GM18868 (cell line): ENCODE measurements at regions not wholly inside any gene's neighbourhood (a gene's known extent, or its start where the extent isn't known, plus 50 kb on each side); places are given as distances from the start of the nearest gene placed in this dataset.
"Not testable (repeated sequence)": the region's sequence is repeated elsewhere in the genome, so short reads cannot be mapped to it uniquely, and the experiment has no call there.

Experiments
- ATAC-seq: cut with Tn5 transposase; IDR thresholded peaks from one replicate; pipeline ENCODE4 v1.9.1; 2021; ENCODE audit warnings: mild to moderate bottlenecking, moderate library complexity; ENCODE audit not compliant: unreplicated experiment

DNA sequence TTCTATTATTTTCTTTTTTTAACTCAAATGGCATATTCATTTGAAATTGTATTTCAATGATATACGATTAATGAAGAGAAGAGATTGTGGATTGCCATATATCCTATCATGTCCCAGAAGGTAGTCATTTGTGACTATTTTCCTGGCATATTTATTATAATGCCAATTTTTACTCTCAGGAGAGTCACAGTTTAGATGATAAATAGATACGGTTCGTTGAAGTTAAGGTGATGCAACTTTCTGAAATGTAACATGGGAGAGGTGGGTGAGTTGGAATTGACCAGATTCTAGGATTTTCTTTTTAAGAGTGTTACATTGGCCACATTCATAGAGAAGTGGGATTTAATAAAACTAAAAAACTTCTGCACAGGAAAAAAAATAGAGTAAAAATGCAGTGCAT is 1138.5 kb downstream of the NCAM2 start:
- ATAC-seq, result no peak

DNA sequence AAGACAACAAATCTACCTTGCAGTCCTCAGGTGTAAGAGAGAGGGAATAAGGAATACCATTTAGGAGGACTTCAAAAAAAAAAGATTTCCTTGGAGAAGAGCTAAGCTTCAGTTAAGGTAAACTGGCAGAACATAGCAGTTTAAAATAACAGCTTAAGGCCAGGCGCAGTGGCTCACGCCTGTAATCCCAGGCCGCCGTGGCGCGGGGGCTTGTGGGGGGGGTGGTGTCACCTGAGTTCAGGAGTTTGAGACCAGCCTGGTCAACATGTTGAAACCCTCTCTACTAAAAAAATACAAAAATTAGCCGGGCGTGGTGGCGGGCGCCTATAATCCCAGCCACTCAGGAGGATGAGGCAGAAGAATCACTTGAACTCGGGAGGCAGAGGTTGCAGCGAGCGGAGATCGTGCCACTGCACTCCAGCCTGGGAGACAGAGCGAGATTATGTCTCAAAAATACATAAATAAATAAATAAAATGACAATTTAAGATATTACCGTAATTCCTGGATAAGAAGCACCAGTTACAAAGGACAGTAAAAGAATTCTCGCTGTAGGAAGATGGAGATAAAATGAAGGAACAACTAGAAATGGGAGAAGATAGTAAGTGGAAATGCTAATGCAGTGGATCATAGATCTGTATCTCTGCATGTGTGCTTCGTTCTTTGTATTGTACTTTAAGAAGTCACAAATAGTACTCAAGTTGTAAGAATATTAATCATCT is 1140.2 kb downstream of the NCAM2 start:
- no peak for ATAC-seq

GRCh38 chr21:22145545-22145944 is 1147.3 kb downstream of the NCAM2 start:
- no peak for ATAC-seq

DNA sequence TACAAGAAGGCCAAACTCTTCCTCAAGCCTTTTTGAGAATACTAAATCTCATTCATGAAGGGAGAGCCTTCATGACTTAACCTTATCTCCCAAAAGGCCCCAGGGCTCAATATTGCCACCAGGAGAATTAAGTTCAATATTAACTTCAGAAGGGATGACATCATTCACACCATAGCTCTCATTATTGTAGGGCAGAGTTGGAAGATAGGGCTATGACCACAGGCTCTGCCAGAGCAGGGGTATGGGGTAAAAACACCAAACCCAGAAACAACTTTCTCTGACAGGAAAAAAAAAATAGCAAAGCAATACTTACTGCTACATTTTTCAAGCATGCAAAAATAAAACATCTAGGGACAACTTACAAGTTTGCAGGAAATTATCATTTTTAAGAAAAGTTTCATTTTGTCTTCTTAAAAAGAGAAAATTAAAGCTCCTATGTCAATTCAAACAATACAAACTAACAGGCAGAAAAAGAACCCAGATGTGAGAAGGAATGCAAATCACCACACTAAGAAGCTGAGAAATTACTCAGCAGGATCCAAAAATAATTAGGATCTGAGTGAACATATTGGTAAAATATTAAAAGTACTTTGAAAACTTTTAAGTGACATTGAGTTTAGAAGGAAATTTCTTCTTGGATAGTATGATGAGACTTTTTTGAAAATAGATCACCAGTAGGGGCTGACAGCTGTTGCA is 1156.5 kb downstream of the NCAM2 start:
- ATAC-seq, result no peak

DNA sequence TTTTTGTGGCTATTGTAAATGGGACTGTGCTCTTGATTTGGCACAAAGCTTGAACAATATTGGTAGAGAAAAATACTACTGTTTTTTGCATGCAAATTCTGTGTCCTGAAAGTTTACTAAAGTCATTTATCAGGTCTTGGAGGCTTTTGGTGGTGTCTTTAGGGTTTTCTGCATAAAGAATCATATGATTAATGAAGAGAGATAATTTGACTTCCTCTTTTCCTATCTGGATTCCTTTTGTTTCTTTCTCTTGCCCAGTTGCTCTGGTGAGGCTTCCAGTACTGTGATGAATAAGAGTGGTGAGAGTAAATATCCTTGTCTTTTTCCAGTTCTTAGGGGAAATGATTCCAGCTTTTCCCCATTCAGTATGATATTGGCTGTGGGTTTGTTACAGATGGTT is 1166.7 kb downstream of the NCAM2 start:
- no peak for ATAC-seq

DNA sequence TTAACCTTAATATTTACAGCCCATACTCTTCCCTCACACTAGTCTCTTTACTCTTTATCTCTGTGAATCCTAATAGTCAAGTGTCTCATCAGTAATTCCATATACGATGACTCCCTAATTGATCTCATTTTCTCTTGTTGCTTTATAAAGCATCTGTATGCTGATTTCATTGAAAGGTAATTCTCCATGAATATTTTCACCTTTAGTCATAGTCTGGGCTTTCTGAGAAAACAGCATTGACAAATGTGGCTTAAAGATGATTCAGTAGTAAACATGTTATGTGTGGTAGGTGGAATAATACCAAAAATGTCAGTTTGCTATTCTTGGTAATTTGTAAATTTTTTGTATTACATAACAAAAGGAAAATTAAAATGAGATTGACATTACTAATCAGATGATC is 1176.5 kb downstream of the NCAM2 start:
- no peak for ATAC-seq

DNA sequence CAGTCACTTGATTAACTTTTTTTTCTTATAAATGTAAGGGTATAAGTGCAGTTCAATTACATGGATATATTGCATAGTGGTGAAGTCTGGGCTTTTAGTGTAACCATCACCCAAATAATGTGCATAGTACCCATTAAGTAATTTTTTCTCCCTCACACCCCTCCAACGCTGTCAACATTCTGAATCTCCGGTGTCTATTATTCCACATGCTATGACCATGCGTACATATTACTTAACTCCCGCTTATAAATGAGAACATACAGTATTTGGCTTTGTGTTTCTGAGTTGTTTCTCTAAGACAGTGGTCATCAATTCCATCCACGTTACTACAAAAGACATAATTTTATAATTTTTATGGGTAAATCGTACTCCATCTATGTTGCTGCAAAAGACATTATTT is 1191.1 kb downstream of the NCAM2 start:
- ATAC-seq, result no peak

DNA sequence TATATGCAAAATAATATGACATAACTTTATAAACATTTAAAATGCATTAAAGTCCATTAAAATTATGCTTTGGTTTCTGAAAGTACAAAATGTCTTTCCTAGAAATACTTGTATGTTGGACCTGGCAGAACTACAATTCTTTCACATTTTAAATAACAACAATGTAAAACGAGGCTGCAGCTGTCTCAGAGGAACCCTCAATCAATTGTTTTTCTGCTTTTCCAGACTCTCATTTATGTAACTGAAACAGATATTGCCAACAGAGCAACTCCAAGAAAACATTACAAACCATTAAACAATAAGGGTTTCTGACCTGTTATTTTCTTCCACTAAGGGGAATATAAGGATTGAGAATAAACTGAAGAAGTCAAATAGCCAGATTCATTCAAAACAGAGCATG is 1193.4 kb downstream of the NCAM2 start:
- no peak for ATAC-seq

- no peak for ATAC-seq
These were observed 1194.6 kb downstream of the NCAM2 start for GRCh38 chr21:22192766-22193165.

- not testable (repeated sequence) for ATAC-seq
These were observed 1196.8 kb downstream of the NCAM2 start for GRCh38 chr21:22194986-22195385.

GRCh38 chr21:22200378-22201092 is 1202.3 kb downstream of the NCAM2 start:
- ATAC-seq, result no peak

- ATAC-seq, result no peak
These were observed 1202.9 kb downstream of the NCAM2 start for GRCh38 chr21:22201126-22201525.

GRCh38 chr21:22201669-22202068 is 1203.5 kb downstream of the NCAM2 start:
- ATAC-seq, result no peak

DNA sequence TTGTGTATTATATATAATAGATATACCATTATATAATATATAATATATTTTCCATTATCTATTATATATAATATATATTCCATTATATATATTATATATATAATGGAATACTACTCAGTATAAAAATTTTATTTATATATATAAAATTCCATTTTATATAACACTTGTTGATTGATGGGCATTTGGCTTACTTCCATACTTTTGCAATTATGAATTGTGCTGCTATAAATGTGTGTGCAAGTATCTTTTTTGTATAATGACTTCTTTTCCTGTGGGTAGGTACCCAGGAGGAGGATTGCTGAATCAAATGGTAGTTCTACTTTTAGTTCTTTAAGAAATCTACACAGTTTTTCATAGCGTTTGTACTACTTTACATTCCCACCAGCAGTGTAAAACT is 1211.1 kb downstream of the NCAM2 start:
- ATAC-seq, result no peak

- ATAC-seq, result no peak
These were observed 1213.7 kb downstream of the NCAM2 start for GRCh38 chr21:22211943-22212342.

DNA sequence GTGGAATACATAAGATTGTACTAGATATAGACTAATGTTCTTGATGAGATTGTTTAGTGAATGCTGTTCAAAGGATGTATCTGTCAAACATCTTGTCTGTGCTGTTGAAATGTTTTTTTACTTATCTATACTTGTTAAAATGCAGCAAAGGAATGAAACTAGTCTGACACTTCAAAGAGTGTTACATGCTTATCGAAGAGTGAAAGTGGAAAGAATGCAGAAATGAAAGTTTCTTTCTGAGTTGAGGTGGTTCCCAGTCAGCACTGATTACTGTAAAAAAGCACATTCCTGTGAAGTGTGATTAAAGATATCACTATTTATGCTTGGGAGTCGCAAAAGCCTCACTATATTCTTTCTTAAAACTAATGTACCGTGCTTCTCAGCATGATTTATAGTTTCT is 1225.2 kb downstream of the NCAM2 start:
- peak; percentile 89 for ATAC-seq

DNA sequence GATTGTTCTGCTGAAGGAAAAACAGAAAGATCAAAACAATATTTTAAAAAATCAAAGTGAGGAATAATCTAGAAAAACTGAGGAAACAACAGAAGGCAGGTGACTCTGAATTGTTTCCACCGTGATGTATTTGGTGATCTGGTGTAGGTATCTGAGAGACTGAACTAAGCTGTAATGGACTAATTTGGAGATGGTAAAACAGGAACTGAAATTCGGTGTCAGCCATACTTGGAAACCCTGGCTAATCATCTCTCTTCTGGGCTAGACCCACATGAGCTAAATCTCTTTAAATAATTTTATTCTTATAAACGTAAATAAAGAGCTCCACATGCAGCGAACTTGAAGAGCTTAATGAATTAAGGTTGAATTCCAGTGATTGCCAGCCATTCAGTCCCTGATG is 1226.1 kb downstream of the NCAM2 start:
- peak; percentile 60 for ATAC-seq

DNA sequence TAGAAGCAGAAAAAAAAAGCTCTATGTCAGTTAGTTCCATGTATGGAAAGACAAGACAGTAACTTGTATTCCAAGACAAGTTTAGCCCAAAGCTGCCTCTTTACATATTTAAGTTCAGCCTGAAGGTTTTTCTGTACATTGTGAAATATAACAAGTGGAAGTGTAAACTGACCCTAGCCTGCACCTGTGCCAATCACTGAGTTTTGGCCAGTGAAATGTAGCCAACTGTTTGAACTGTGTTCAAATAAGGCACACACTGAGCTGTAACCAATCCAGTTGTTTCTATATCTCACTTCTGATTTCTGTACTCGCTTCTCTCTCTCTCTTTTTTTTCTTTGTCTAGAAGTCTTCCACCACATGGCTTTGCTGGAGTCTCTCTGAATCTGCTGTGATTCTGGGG is 1227.1 kb downstream of the NCAM2 start:
- no peak for ATAC-seq

- no peak for ATAC-seq
These were observed 1232.8 kb downstream of the NCAM2 start for GRCh38 chr21:22231013-22231412.

- ATAC-seq, result no peak
These were observed 1237.8 kb downstream of the NCAM2 start for GRCh38 chr21:22235866-22236590.

DNA sequence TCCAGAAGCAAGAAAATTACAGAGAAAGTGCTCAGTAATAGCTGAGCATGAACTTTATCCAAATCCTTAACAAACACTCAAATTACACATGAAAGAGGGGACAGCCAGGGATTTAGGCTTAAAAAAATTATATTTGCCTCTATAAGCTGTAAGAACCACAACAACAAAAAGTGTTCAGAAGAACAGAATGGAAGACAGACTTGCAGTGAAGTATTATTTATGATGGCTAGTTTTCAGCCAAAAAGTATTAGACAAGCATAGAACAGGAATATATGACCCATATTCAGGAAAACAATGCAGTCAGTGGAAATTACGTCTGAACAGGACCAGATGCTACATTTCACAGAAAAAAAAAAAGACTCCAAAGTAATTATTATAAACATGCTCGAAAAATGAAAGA is 1246.3 kb downstream of the NCAM2 start:
- no peak for ATAC-seq
